ENCODE measurements at regions not wholly inside any gene's neighbourhood (a gene's known extent, or its start where the extent isn't known, plus 50 kb on each side); places are given as distances from the start of the nearest gene placed in this dataset.

DNA sequence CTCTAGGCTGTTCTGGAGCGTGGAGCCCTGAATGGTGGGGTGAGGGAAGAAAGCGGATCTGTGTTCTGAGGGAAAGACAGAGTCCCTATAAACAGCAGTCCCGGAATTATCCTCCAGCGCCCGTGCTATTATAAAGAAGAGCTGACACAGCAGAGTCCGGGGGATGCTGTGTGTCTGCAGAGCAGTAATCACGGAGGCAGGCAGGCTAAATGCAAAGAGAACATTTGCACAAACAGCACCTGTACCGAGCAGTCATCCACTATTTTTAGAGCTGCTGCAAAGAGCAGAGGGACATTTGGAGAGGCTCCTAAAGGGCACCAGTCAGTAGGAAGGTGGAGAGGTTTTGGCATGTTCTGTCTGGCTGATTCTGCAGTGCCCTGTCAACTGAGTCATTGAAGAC, 293.8 kb upstream of the SLC14A2 start:
- H3K79me2 ChIP-seq (ENCODE audit: control insufficient read depth, insufficient read depth, low read length) = no peaks in the 10 kb centered on the region
- ChIA-PET POLR2A (no interaction called here), CTCF (no interaction called here)
- ATAC-seq (ENCODE audit: low read depth) (no peak), DNase-seq (no peak)
- H3K4me2 ChIP-seq (replicated peaks; ENCODE audit: low read depth, low read length, poor library complexity, severe bottlenecking) = no peak overlapping the region
- H2AFZ ChIP-seq (ENCODE audit: insufficient read depth, low read depth, low read length, poor library complexity, severe bottlenecking) = no peak overlapping the region
- no peaks in the 10 kb centered on the region for H4K20me1 ChIP-seq (ENCODE audit: control insufficient read depth, insufficient read depth, low read length, poor library complexity, severe bottlenecking)
- H3K9me3 ChIP-seq (ENCODE audit: control extremely low read depth in 1 of 3, control insufficient read depth in 2 of 3, insufficient read depth in 1 of 3, low read length in 2 of 3) = no peaks in the 10 kb centered on the region
- no peaks in the 10 kb centered on the region for H3K4me1 Mint-ChIP-seq
- no peak overlapping the region for H3K27ac ChIP-seq (ENCODE audit: low read length in 2 of 2)
- H3K27me3 ChIP-seq (replicated peaks in 1 of 4; ENCODE audit: control extremely low read depth in 1 of 4, control insufficient read depth in 3 of 4, insufficient read depth in 4 of 4, low read length in 3 of 4) = no peaks in the 10 kb centered on the region
- no peaks in the 10 kb centered on the region for H3K4me1 ChIP-seq (ENCODE audit: control insufficient read depth in 2 of 2, insufficient read depth in 2 of 2, low read length in 2 of 2)
- TF ChIP-seq, protein P1, sequence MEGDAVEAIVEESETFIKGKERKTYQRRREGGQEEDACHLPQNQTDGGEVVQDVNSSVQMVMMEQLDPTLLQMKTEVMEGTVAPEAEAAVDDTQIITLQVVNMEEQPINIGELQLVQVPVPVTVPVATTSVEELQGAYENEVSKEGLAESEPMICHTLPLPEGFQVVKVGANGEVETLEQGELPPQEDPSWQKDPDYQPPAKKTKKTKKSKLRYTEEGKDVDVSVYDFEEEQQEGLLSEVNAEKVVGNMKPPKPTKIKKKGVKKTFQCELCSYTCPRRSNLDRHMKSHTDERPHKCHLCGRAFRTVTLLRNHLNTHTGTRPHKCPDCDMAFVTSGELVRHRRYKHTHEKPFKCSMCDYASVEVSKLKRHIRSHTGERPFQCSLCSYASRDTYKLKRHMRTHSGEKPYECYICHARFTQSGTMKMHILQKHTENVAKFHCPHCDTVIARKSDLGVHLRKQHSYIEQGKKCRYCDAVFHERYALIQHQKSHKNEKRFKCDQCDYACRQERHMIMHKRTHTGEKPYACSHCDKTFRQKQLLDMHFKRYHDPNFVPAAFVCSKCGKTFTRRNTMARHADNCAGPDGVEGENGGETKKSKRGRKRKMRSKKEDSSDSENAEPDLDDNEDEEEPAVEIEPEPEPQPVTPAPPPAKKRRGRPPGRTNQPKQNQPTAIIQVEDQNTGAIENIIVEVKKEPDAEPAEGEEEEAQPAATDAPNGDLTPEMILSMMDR (IDR thresholded peaks at IDR 0.05) = no peak
- no peak for TF ChIP-seq EZH2 (IDR thresholded peaks at IDR 0.05; ENCODE audit: borderline replicate concordance, insufficient read depth, low read depth, low read length, poor library complexity, severe bottlenecking)
- WGBS (ENCODE audit: insufficient coverage) = 93% methylated on average over 7 of the region's 8 CpGs
- H3K9me3 Mint-ChIP-seq (ENCODE audit: insufficient read depth) = no peaks in the 10 kb centered on the region
- intact Hi-C loops (cut with micrococcal nuclease) = no loop called here
- H3K9ac ChIP-seq (ENCODE audit: low read length) = no peak overlapping the region
- no peak overlapping the region for H3K27ac Mint-ChIP-seq
- H3K27me3 Mint-ChIP-seq = peaks cover 9% of the 10 kb centered on the region
- H3K4me3 ChIP-seq (ENCODE audit: control extremely low read depth in 1 of 5, extremely low read depth in 1 of 5, insufficient read depth in 1 of 5, low read depth in 2 of 5, low read length in 4 of 5) = no peak overlapping the region
- no peaks in the 10 kb centered on the region for H3K36me3 ChIP-seq (replicated peaks in 1 of 2; ENCODE audit: control extremely low read depth in 1 of 2, control insufficient read depth in 1 of 2, extremely low read depth in 1 of 2, insufficient read depth in 2 of 2, low read length in 1 of 2)
- no peak overlapping the region for H3K4me3 Mint-ChIP-seq

DNA sequence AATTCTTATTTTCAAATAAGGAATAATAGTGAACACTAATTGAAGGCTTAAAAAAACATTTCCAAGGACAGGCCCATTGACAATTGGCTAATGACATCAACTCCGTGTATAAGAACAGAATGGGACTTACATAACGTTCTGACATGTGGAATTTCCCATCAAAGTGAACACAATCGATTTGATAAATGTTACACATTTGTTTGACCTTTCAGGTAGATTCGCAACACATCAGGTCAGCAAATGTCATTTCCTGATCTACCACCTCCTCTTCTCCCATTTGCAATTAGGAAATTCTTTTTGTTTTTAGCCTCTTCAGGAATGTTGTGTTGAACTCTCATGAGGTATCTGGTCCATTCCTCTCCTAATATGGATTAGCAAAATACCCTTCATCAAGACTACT, 292.9 kb upstream of the SLC14A2 start:
- no peak for TF ChIP-seq EZH2 (IDR thresholded peaks at IDR 0.05; ENCODE audit: borderline replicate concordance, insufficient read depth, low read depth, low read length, poor library complexity, severe bottlenecking)
- TF ChIP-seq, protein P1 (IDR thresholded peaks at IDR 0.05) = no peak
- no peaks in the 10 kb centered on the region for H3K4me1 Mint-ChIP-seq
- ChIA-PET POLR2A (no interaction called here), CTCF (no interaction called here)
- 95% methylated on average over 4 of the region's 4 CpGs for WGBS (ENCODE audit: insufficient coverage)
- Histone ChIP-seq H3K9me3 (ENCODE audit: control extremely low read depth in 1 of 3, control insufficient read depth in 2 of 3, insufficient read depth in 1 of 3, low read length in 2 of 3) (no peaks in the 10 kb centered on the region), H3K4me3 (ENCODE audit: control extremely low read depth in 1 of 5, extremely low read depth in 1 of 5, insufficient read depth in 1 of 5, low read depth in 2 of 5, low read length in 4 of 5) (no peak overlapping the region), H3K79me2 (ENCODE audit: control insufficient read depth, insufficient read depth, low read length) (no peaks in the 10 kb centered on the region), H3K9ac (ENCODE audit: low read length) (no peak overlapping the region), H2AFZ (ENCODE audit: insufficient read depth, low read depth, low read length, poor library complexity, severe bottlenecking) (no peak overlapping the region), H4K20me1 (ENCODE audit: control insufficient read depth, insufficient read depth, low read length, poor library complexity, severe bottlenecking) (no peaks in the 10 kb centered on the region), H3K4me1 (ENCODE audit: control insufficient read depth in 2 of 2, insufficient read depth in 2 of 2, low read length in 2 of 2) (no peaks in the 10 kb centered on the region), H3K4me2 (replicated peaks; ENCODE audit: low read depth, low read length, poor library complexity, severe bottlenecking) (no peak overlapping the region), H3K36me3 (replicated peaks in 1 of 2; ENCODE audit: control extremely low read depth in 1 of 2, control insufficient read depth in 1 of 2, extremely low read depth in 1 of 2, insufficient read depth in 2 of 2, low read length in 1 of 2) (no peaks in the 10 kb centered on the region), H3K27ac (ENCODE audit: low read length in 2 of 2) (no peak overlapping the region), H3K27me3 (replicated peaks in 1 of 4; ENCODE audit: control extremely low read depth in 1 of 4, control insufficient read depth in 3 of 4, insufficient read depth in 4 of 4, low read length in 3 of 4) (no peaks in the 10 kb centered on the region)
- intact Hi-C loops (cut with micrococcal nuclease) = no loop called here
- DNase-seq (no peak), ATAC-seq (ENCODE audit: low read depth) (no peak)
- no peaks in the 10 kb centered on the region for H3K9me3 Mint-ChIP-seq (ENCODE audit: insufficient read depth)
- H3K27ac Mint-ChIP-seq = no peak overlapping the region
- H3K27me3 Mint-ChIP-seq = peaks cover 10% of the 10 kb centered on the region
- H3K4me3 Mint-ChIP-seq = no peak overlapping the region
